Prostate gland (tissue), 2 donors: ENCODE measurements at regions not wholly inside any gene's neighbourhood (a gene's known extent, or its start where the extent isn't known, plus 50 kb on each side); places are given as distances from the start of the nearest gene placed in this dataset.

Experiments used
- POLR2AphosphoS5 ChIP-seq: sonication (generic); formaldehyde crosslinking; IDR thresholded peaks from one replicate; pipeline ENCODE4 v1.6.1; 2017; ENCODE audit warnings: antibody characterized with exemption
- TF ChIP-seq, protein P1 (sequence below), 4 experiments: fragments of 200-600 bp in 2 of 4; fragments of 450-650 bp in 2 of 4; sonication (generic) in 2 of 4; IDR thresholded peaks; 1 replicate in 3 of 4; 2 replicates in 1 of 4; pipeline ENCODE4 v1.5.1; 2016 to 2019; ENCODE audit warnings: antibody characterized with exemption in 4 of 4, mild to moderate bottlenecking in 2 of 4, moderate library complexity in 2 of 4

DNA sequence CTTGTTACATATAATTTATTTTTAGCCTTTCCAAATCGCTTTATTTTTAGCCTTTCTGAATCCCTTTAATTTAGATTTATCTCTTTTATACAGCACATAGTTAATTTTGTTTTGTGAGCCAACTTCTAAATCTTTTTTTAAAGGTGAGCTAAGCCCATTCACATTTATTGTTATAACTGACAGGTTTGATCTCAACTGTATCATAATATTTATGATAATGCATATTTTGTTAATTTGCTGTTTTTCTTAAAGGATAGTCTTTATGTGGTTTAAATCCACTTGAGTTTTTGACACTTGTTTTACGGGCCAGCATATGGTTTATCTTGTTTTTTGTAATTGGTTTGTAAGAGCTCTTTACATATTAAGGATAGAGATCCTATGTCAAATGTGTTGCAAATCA, 177.8 kb upstream of the SMIM23 start:
- TF ChIP-seq, protein P1, sequence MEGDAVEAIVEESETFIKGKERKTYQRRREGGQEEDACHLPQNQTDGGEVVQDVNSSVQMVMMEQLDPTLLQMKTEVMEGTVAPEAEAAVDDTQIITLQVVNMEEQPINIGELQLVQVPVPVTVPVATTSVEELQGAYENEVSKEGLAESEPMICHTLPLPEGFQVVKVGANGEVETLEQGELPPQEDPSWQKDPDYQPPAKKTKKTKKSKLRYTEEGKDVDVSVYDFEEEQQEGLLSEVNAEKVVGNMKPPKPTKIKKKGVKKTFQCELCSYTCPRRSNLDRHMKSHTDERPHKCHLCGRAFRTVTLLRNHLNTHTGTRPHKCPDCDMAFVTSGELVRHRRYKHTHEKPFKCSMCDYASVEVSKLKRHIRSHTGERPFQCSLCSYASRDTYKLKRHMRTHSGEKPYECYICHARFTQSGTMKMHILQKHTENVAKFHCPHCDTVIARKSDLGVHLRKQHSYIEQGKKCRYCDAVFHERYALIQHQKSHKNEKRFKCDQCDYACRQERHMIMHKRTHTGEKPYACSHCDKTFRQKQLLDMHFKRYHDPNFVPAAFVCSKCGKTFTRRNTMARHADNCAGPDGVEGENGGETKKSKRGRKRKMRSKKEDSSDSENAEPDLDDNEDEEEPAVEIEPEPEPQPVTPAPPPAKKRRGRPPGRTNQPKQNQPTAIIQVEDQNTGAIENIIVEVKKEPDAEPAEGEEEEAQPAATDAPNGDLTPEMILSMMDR (IDR thresholded peaks at IDR 0.05) = no peak
- no peak for TF ChIP-seq POLR2AphosphoS5
